HG02938 (cell line): ENCODE measurements at regions not wholly inside any gene's neighbourhood (a gene's known extent, or its start where the extent isn't known, plus 50 kb on each side); places are given as distances from the start of the nearest gene placed in this dataset.
A peak's percentile ranks its signal among the peaks of the same experiment; 100 is the strongest.

Source experiments
- ATAC-seq: cut with Tn5 transposase; IDR thresholded peaks from one replicate; pipeline ENCODE4 v1.9.1; 2021; ENCODE audit warnings: mild to moderate bottlenecking, moderate library complexity; ENCODE audit not compliant: unreplicated experiment

DNA sequence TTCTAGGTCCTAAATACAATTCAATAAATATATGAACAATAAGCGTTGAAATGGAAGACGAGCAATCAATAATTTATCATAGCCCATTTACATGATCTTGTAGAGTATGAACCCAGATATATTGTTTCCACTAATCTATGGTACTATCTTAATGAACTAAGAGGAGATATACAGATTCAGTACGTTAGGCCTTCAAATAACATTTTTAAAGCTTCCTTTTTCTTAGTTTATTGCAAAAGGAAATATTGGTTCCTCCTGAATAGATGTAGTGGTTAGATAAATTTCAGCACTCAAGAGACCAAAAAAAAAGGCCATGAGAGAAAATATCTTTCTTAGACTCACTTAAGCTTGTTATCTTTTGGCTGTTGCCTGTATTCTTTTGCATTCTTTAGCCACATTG, 147.5 kb upstream of the PITX2 start:
- no peak for ATAC-seq

DNA sequence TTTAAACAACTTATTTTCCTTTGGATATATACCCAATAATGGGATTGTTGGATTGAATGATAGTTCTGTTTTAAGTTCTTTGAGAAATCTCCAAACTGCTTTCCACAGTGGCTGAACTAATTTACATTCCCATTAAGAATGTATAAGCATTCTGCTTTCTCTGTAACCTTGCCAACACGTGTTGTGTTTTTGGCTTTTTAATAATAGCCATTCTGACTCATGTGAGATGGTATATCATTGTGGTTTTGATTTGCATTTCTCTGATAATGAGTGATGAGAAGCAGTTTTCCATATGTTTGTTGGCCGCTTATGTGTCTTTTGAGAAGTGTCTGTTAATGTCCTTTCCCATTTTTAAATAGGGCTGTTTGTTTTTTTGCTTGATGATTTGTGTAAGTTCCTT, 155.6 kb upstream of the PITX2 start:
- no peak for ATAC-seq

- no peak for ATAC-seq
Observed at GRCh38 chr4:110780538-110780937, 157.7 kb upstream of the PITX2 start.

DNA sequence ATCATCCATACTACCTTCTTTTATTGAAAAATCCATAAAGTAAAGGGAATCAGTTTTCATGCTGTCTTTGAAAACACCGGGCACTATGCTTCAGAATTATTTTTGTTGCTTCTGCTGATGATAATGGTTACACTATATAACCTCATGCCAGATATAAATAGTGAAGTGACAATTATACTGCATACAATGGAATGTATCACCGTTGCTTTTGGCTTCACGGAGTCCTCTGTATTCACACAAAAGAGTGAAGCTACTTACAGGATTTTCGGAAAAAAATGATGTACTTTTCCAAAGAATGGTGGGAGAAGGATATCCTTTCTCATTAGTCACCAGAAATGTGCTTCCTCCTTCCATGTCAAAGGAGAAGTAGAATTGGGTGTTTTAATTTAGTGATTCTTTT, 159.1 kb upstream of the PITX2 start:
- no peak for ATAC-seq

DNA sequence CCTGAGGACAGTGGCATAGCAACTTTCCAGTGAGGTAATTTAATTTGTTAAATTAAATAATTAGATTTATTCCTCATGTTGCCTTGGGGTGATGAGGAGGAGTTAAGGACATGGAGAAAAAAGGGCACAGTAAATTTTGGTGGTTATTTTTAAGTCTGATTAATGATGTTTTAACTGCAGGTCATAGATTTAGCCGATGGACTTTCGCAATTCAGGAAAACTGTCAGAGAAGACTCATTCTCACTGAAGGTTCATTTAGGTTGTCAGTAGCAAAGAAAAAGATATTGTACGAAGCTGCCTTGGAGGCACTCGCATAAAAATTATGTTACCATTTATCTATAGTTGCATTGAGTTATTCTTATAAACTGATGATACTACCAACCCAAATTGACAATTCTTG, 164.2 kb upstream of the PITX2 start:
- ATAC-seq, result no peak

DNA sequence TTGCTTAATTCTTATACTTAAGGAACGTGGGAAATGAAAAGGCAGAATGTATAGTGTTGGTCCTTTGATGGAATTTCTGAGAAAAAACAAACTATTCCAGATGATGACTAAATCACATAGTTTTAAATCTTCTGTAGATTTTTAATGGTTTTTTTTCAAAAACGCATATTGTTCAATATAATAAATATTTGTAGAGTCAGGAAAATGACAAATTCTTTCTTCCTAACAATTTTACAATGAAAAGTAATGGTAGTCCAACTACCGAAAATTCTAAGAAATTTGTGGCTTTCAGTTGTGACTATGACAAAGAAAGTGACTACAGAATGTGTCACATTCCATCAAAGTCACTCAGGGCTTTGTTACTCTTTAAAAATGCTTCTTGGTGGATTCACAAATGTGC, 164.8 kb upstream of the PITX2 start:
- no peak for ATAC-seq

GRCh38 chr4:110788302-110788701, 165.4 kb upstream of the PITX2 start:
- ATAC-seq, result no peak

DNA sequence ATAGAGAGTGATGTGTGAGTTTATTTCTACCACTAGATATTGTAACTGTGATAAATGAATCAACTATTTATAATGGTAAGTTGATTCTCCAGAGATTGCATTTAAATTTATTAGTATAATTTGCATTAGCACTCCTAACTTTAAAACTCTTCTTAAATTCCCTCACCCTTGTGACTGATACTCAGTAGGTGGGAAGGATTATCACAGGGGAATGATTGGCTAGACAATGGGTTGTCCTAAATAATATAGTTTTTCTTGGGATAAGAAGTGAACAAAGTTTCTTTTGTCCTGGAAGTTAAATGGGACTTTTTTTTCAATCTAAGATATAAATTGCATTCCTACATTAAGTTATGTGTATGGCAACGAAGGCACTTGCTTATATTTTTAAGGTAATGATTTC, 169.2 kb upstream of the PITX2 start:
- ATAC-seq, result no peak

DNA sequence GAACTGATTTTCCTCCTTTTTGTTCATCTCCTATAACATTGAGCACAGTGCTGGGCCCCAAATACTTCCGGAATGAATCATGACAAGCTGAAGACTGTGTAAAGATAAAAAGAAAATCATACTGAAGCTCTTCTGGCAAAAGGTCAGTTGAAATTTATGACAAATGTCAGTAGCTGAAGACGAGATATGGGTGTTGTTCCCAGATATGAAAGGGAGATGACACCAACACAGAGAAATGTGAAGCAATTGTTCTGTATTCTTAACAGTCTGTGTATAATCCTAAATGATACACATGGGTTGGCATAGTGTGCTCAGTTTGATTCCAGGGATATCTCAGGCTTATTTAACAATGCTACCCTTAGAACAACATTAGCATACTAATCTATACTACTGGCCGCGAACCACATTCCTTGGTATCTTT, 170.5 kb upstream of the PITX2 start:
- ATAC-seq, result no peak

GRCh38 chr4:110793890-110794554, 171.1 kb upstream of the PITX2 start:
- no peak for ATAC-seq

- ATAC-seq, result no peak
Observed at GRCh38 chr4:110795971-110796370, 173.1 kb upstream of the PITX2 start.

- ATAC-seq, result no peak
Observed at GRCh38 chr4:110797486-110797885, 174.6 kb upstream of the PITX2 start.

DNA sequence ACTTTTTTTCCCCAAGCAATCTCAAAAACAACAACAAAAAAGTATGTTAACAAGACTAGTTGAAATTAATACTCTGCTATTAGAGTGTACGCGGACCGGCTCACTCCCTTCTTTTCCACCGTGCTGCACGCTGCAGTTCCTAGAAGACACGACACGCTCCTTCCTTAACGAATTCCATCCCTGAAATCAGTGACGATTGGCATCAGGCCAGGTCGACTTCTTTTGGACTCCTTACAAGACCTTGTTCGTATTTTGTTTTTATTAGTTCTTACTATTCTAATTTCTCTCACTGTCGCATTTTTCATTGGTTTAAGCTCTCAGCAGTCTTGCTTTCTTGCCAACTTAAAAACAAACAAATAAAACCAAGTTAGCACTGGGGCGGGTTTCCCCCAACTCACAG, 175.8 kb upstream of the PITX2 start:
- no peak for ATAC-seq

DNA sequence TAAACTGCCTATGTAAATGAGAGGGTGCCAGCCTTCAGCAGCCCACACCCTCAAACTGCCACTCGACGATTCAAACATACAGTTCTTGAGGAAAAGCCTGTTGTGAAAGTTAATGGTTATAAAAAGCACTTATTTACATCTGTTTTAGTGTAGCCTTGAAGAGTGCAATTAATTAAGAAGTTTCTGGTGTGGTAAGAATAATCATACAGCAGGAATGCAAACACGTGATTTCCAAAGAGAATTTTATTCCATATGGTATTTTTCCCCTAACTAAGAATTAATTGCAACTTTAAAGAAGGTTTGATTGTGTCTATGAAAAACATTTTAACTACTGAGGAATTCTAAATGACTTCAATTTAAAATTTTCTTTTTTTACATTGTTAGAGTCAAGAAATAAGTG, 176.3 kb upstream of the PITX2 start:
- ATAC-seq, result no peak

GRCh38 chr4:110801591-110801990, 178.7 kb upstream of the PITX2 start:
- no peak for ATAC-seq

DNA sequence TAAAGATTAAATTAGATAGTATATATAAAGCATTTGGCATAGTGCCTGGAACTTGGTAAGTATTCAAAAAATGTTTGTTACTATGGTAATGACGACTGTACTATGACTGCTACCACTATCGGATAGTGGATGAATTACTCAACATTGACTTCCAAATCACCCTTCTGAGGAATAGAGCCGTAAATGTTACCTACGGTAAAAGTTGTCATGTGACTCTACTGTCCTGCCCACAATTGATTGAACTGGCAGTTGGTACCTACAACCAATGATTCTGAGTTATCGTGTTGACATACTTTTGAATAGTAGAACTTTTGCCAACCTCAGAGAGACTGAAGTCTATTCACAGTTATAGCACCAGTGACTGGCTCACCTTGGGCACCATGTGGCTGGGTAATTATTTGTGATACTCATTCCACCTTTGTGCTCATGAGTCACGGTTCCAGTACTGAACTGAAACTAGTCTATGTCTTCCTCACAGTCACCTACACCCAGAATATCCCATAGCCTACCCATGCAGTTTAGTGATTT, 185.5 kb upstream of the PITX2 start:
- ATAC-seq, result peak; percentile 93

- no peak for ATAC-seq
Observed at GRCh38 chr4:110815950-110816349, 193.1 kb upstream of the PITX2 start.

DNA sequence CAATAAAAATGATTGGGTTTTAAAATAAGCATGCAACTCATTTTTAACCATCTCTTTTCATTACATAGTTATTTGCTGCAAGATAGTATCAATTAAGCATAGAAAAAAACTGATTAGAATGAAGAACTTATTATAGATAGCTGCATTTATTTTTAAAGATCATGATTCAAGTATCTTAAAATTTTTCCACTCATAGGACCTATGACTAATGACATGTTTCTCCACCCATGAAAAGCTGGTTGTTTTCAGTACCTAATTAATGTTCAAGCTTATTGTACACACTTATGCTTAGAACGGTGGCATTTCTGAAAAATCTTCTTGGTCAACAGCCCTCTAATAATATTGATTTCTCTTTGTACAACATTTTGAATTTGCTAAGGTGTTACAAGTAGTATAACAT, 193.5 kb upstream of the PITX2 start:
- no peak for ATAC-seq

- ATAC-seq, result no peak
Observed at GRCh38 chr4:110821186-110821585, 198.3 kb upstream of the PITX2 start.

GRCh38 chr4:110823251-110823650, 200.4 kb upstream of the PITX2 start:
- no peak for ATAC-seq

DNA sequence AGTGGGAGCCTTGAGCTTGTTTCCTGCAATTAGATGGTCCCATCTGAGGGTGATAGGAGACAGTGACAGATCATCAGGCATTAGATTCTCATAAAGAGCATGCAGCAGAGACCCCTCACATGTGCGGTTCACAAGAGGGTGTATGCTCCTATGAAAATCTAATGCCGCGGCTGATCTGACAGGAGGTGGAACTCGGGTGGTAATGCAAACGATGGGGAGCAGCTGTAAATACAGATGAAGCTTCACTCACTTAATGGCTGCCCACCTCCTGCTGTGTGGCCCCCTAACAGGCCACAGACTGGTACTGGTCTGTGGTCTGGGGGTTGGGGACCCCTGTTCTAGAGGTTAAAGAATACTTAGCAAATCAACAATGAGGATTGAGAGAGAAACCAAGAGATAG, 201.5 kb upstream of the PITX2 start:
- ATAC-seq, result no peak

DNA sequence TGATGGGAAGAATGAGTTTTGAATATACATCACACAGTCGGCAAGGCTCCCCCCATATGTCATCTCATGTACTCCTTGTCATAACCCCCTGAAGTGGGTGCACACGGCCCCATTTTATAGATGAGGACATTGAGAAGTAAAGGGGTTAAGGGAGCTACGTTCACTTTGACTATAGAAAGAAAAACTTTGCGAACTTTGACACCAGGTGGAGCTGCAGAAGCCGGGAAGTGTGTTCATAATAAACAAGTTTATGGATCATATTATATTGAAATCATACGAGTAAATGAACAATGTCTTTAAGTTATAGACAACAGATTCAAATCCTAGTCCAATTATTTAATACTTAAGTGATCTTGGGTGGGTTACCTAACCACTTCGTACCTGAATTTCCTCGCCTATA, 203.8 kb upstream of the PITX2 start:
- no peak for ATAC-seq

DNA sequence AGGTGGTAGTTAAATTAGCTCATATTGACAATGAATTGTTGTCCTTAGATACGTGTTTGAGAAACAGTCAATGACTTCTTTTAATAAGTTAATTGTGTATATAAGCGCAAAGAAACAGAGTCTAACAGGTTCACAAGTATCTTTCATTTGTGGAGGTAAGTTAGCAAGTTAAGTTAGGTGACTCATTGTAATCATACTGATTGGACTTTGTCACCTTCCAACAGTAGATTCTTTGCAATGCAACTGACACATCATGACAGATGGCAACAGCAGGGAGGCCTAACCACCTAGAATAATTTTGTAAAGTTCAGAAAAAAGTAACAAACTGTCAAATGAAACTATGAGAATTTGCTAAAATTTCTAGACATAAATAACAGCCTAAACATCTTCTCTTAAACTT, 207.6 kb upstream of the PITX2 start:
- ATAC-seq, result no peak
